ENCODE measurements at regions not wholly inside any gene's neighbourhood (a gene's known extent, or its start where the extent isn't known, plus 50 kb on each side); places are given as distances from the start of the nearest gene placed in this dataset.

- peaks cover 2 to 6% of the 10 kb centered on the region in 2 donors for H3K9me3 Mint-ChIP-seq
Measured at GRCh38 chr5:125190232-125191087, 444.0 kb upstream of the ZNF608 start.

DNA sequence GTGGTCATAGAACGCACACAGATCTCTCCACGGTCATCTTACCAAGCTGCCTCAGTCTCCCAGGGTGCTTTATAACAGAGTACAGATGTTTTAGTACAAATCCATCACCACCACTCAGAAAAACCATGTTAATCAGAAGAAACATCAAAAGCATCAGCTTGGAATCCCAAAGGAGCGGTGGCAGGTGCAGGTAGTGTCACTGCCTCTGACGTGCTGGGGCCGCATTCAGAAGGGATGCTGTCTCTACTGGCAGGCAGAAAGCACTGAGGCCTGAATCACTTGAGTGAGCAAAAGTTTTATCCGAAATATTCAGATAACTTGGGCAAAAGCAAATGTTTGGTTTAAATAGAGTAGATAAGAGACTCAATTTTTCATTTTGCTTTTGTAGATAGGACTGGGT is 448.4 kb upstream of the ZNF608 start:
- no peak overlapping the region for H3K27ac Mint-ChIP-seq
- DNase-seq (no peak), ATAC-seq (replicated peaks in 1 of 2) (no peak)
- no peaks in the 10 kb centered on the region for H3K27me3 Mint-ChIP-seq (ENCODE audit: low read depth)
- H3K9me3 Mint-ChIP-seq = peaks cover 0 to 4% of the 10 kb centered on the region in 2 donors
- no peak overlapping the region for H3K4me3 Mint-ChIP-seq
- no peaks in the 10 kb centered on the region for H3K36me3 Mint-ChIP-seq (ENCODE audit: insufficient read depth in 2 of 2)
- no peaks in the 10 kb centered on the region for H3K4me1 Mint-ChIP-seq (ENCODE audit: low read depth)

More at GRCh38 chr5:125190232-125191087, 444.0 kb upstream of the ZNF608 start:
- H3K4me3 Mint-ChIP-seq = no peak overlapping the region
- no peaks in the 10 kb centered on the region for H3K4me1 Mint-ChIP-seq (ENCODE audit: low read depth)
- no peaks in the 10 kb centered on the region for H3K27me3 Mint-ChIP-seq (ENCODE audit: low read depth)
- no peak overlapping the region for H3K27ac Mint-ChIP-seq
- no peak for DNase-seq
- ATAC-seq (replicated peaks in 1 of 2) = no peak
- H3K36me3 Mint-ChIP-seq (ENCODE audit: insufficient read depth in 2 of 2) = no peaks in the 10 kb centered on the region

DNA sequence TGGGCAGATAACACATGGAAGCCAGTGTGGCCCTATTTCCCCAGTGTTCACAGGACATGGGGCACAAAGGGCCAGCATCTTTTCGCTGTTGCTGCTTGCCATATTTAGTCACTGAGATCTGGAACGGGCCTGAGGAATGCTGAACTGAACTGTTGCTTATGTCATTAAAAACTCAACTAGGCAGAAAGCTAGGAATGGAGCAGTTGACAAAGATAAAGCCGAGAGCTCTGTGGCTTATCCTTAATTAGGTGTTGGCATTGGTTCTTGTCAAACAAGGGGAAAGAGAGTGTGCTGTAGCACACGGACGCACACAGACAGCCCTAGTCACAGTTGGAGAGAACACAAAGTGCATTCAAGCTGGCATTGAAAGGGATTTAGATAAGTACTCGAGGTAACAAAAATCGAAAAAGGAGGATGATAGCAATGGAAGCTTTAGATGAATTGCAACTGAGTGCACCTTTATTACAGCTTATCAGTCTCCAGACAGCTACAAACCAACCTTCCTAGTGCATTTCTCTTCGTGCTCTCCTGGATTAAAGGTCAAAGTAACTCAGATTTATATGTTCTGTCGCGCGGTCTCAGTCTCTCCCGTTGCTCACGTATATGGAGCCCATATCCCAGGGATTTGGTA is 450.2 kb upstream of the ZNF608 start:
- H3K4me1 Mint-ChIP-seq (ENCODE audit: low read depth) = no peaks in the 10 kb centered on the region
- H3K9me3 Mint-ChIP-seq = peaks cover 0 to 2% of the 10 kb centered on the region in 2 donors
- H3K27ac Mint-ChIP-seq = no peak overlapping the region
- H3K4me3 Mint-ChIP-seq = no peak overlapping the region
- H3K36me3 Mint-ChIP-seq (ENCODE audit: insufficient read depth in 2 of 2) = no peaks in the 10 kb centered on the region
- ATAC-seq (replicated peaks in 1 of 2) (no peak), DNase-seq (no peak)
- H3K27me3 Mint-ChIP-seq (ENCODE audit: low read depth) = peaks cover 5% of the 10 kb centered on the region

GRCh38 chr5:125197321-125197720 is 450.9 kb upstream of the ZNF608 start:
- Mint-ChIP-seq H3K4me1 (ENCODE audit: low read depth) (no peaks in the 10 kb centered on the region), H3K4me3 (no peak overlapping the region), H3K36me3 (ENCODE audit: insufficient read depth in 2 of 2) (no peaks in the 10 kb centered on the region), H3K27ac (no peak overlapping the region), H3K27me3 (ENCODE audit: low read depth) (peaks cover 5% of the 10 kb centered on the region), H3K9me3 (peaks cover 0 to 2% of the 10 kb centered on the region in 2 donors)
- no peak for ATAC-seq (replicated peaks in 1 of 2)
- no peak for DNase-seq

DNA sequence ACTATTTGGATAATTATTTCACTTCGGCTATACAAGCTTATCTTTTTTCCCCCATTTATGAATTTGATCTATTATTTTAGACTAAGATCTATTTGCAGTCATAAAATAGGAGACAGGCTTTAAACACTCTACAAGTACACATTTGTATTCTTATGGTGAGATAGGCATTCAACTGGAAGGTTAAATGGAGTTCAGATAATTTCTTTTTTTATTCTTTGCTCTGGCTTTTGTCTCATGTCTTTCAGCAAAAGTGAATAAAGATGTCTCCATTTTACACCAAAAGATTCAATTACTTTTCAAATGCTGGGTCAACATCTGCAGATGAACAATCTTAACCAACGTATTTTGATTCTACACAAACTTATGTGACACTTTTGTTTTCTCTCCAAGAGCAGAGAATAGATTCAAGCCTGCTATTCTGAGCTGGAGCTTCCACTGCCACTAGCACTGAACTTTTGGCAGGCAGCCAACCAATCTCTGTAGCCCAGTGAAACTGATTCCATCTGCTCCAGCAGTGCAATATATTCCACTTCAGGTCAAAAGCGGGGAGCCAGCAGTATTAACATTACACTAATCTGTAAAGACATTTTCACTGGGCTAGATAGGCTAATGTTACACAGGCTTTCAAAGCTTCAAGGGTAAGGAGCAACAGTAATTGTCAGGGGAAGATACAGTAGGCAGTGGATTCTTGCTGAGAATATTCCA is 452.0 kb upstream of the ZNF608 start:
- ATAC-seq (replicated peaks in 1 of 2) = no peak

GRCh38 chr5:125199373-125199772 is 452.9 kb upstream of the ZNF608 start:
- H3K27ac Mint-ChIP-seq = no peak overlapping the region
- no peaks in the 10 kb centered on the region for H3K4me1 Mint-ChIP-seq (ENCODE audit: low read depth)
- H3K9me3 Mint-ChIP-seq = no peaks in the 10 kb centered on the region
- no peak overlapping the region for H3K4me3 Mint-ChIP-seq
- peaks cover 5% of the 10 kb centered on the region for H3K27me3 Mint-ChIP-seq (ENCODE audit: low read depth)
- ATAC-seq (replicated peaks in 1 of 2) (no peak), DNase-seq (no peak)
- H3K36me3 Mint-ChIP-seq (ENCODE audit: insufficient read depth in 2 of 2) = no peaks in the 10 kb centered on the region

More for the DNA sequence above, 452.0 kb upstream of the ZNF608 start:
- H3K9me3 Mint-ChIP-seq = no peaks in the 10 kb centered on the region
- H3K27ac Mint-ChIP-seq = no peak overlapping the region
- no peaks in the 10 kb centered on the region for H3K36me3 Mint-ChIP-seq (ENCODE audit: insufficient read depth in 2 of 2)
- peaks cover 5% of the 10 kb centered on the region for H3K27me3 Mint-ChIP-seq (ENCODE audit: low read depth)
- no peak for DNase-seq
- no peaks in the 10 kb centered on the region for H3K4me1 Mint-ChIP-seq (ENCODE audit: low read depth)
- no peak overlapping the region for H3K4me3 Mint-ChIP-seq

- H3K27me3 Mint-ChIP-seq (ENCODE audit: low read depth) = peaks cover 5% of the 10 kb centered on the region
- no peaks in the 10 kb centered on the region for H3K36me3 Mint-ChIP-seq (ENCODE audit: insufficient read depth in 2 of 2)
- no peak for DNase-seq
- ATAC-seq (replicated peaks in 1 of 2) = no peak
- no peaks in the 10 kb centered on the region for H3K4me1 Mint-ChIP-seq (ENCODE audit: low read depth)
- no peaks in the 10 kb centered on the region for H3K9me3 Mint-ChIP-seq
- H3K4me3 Mint-ChIP-seq = peak overlapping the region in 1 of 2 donors; percentile 46
- H3K27ac Mint-ChIP-seq = no peak overlapping the region
Measured at GRCh38 chr5:125199968-125200865, 453.8 kb upstream of the ZNF608 start.

- H3K27me3 Mint-ChIP-seq (ENCODE audit: low read depth) = peaks cover 5% of the 10 kb centered on the region
- no peaks in the 10 kb centered on the region for H3K4me1 Mint-ChIP-seq (ENCODE audit: low read depth)
- ATAC-seq (replicated peaks in 1 of 2) = no peak
- peaks cover 0 to 2% of the 10 kb centered on the region in 2 donors for H3K36me3 Mint-ChIP-seq (ENCODE audit: insufficient read depth in 2 of 2)
- H3K9me3 Mint-ChIP-seq = no peaks in the 10 kb centered on the region
- no peak overlapping the region for H3K4me3 Mint-ChIP-seq
- no peak for DNase-seq
- H3K27ac Mint-ChIP-seq = no peak overlapping the region
Measured at GRCh38 chr5:125200866-125201373, 454.5 kb upstream of the ZNF608 start.

- peaks cover 5% of the 10 kb centered on the region for H3K27me3 Mint-ChIP-seq (ENCODE audit: low read depth)
- DNase-seq (no peak), ATAC-seq (replicated peaks in 1 of 2) (no peak)
- H3K4me1 Mint-ChIP-seq (ENCODE audit: low read depth) = no peaks in the 10 kb centered on the region
- no peak overlapping the region for H3K4me3 Mint-ChIP-seq
- peaks cover 0 to 2% of the 10 kb centered on the region in 2 donors for H3K36me3 Mint-ChIP-seq (ENCODE audit: insufficient read depth in 2 of 2)
- no peak overlapping the region for H3K27ac Mint-ChIP-seq
- H3K9me3 Mint-ChIP-seq = no peaks in the 10 kb centered on the region
Measured at GRCh38 chr5:125201446-125202052, 455.1 kb upstream of the ZNF608 start.

- Mint-ChIP-seq H3K27ac (no peak overlapping the region), H3K27me3 (ENCODE audit: low read depth) (peaks cover 5% of the 10 kb centered on the region), H3K36me3 (ENCODE audit: insufficient read depth in 2 of 2) (peaks cover 0 to 2% of the 10 kb centered on the region in 2 donors), H3K4me1 (ENCODE audit: low read depth) (no peaks in the 10 kb centered on the region), H3K4me3 (no peak overlapping the region), H3K9me3 (no peaks in the 10 kb centered on the region)
- DNase-seq (no peak), ATAC-seq (replicated peaks in 1 of 2) (no peak)
Measured at GRCh38 chr5:125202353-125202752, 455.9 kb upstream of the ZNF608 start.

DNA sequence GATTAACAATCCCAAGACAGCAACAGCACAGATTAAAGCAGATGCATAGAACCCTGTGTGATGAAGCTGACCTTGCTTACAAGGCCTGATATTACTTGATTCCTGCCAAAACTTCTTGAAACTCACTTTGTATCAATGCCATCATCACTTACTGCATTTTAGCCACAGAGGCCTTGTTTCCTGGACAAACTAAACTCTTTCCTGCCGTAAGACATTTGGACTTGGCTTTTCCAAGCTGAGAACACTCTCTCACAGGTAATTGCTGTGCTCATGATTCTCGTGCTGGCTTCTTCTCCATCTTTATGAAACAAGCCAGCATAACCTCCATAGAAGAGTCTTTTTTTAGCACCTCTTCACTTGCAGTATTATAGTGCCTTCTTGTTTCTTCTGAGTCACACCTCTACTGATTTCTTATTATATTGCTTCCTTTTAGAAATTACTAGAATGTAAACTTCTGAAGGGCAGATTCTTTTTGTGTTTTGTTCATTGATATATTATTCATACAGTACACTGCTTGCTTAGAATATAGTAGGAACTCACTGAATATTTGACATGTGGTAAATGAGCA is 456.5 kb upstream of the ZNF608 start:
- Mint-ChIP-seq H3K36me3 (ENCODE audit: insufficient read depth in 2 of 2) (peaks cover 0 to 2% of the 10 kb centered on the region in 2 donors), H3K9me3 (no peaks in the 10 kb centered on the region), H3K4me1 (ENCODE audit: low read depth) (no peaks in the 10 kb centered on the region), H3K27ac (no peak overlapping the region), H3K4me3 (no peak overlapping the region), H3K27me3 (ENCODE audit: low read depth) (peaks cover 5% of the 10 kb centered on the region)
- no peak for ATAC-seq (replicated peaks in 1 of 2)
- DNase-seq = no peak

DNA sequence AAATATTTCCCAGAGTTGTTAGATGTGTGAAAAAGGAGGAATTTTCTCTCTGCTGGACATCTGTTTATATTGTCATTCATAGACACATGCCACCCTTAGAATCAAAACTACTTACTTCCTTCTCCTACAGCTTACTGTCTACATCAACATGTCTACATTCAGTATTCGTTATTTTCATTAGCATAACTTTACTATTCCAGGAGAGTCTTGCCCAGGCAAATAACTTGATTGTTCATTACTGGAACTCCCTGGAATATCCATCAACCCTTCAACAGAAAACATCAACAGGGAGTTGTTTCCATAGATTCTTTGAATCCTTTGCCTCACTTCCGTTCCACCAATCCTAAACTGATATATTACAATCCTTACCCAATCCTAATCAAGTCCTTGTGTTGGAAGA is 457.5 kb upstream of the ZNF608 start:
- no peak overlapping the region for H3K27ac Mint-ChIP-seq
- peaks cover 5% of the 10 kb centered on the region for H3K27me3 Mint-ChIP-seq (ENCODE audit: low read depth)
- ATAC-seq (replicated peaks in 1 of 2) (no peak), DNase-seq (no peak)
- no peaks in the 10 kb centered on the region for H3K9me3 Mint-ChIP-seq
- no peaks in the 10 kb centered on the region for H3K4me1 Mint-ChIP-seq (ENCODE audit: low read depth)
- peaks cover 0 to 2% of the 10 kb centered on the region in 2 donors for H3K36me3 Mint-ChIP-seq (ENCODE audit: insufficient read depth in 2 of 2)
- H3K4me3 Mint-ChIP-seq = no peak overlapping the region
